AG08395 (cell line): ENCODE measurements at regions not wholly inside any gene's neighbourhood (a gene's known extent, or its start where the extent isn't known, plus 50 kb on each side); places are given as distances from the start of the nearest gene placed in this dataset.

Experiments used
- DNase-seq: peaks from one replicate; pipeline ENCODE4 v3.0.0; 2012; ENCODE audit warnings: mixed read lengths, low spot score

- DNase-seq: no peak
Observed at GRCh38 chr7:131897790-131898165, 341.4 kb upstream of the PODXL start.

- peak; percentile 70 for DNase-seq
Observed at GRCh38 chr7:131897016-131897789, 340.8 kb upstream of the PODXL start.

- no peak for DNase-seq
Observed at GRCh38 chr7:131896165-131896863, 339.9 kb upstream of the PODXL start.

- DNase-seq: peak; percentile 87
Observed at GRCh38 chr7:131895541-131896164, 339.2 kb upstream of the PODXL start.

- peak; percentile 18 for DNase-seq
Observed at GRCh38 chr7:131893631-131894340, 337.4 kb upstream of the PODXL start.

GRCh38 chr7:131890176-131890575 is 333.7 kb upstream of the PODXL start:
- DNase-seq: no peak

- no peak for DNase-seq
Observed at GRCh38 chr7:131889572-131890150, 333.2 kb upstream of the PODXL start.

GRCh38 chr7:131883769-131884168 is 327.3 kb upstream of the PODXL start:
- DNase-seq: no peak

GRCh38 chr7:131883196-131883595 is 326.8 kb upstream of the PODXL start:
- DNase-seq: no peak

- no peak for DNase-seq
Observed at GRCh38 chr7:131882321-131882720, 325.9 kb upstream of the PODXL start.

GRCh38 chr7:131880078-131880477 is 323.6 kb upstream of the PODXL start:
- no peak for DNase-seq

- no peak for DNase-seq
Observed at GRCh38 chr7:131879424-131879823, 323.0 kb upstream of the PODXL start.

- DNase-seq: no peak
Observed at GRCh38 chr7:131878777-131879176, 322.3 kb upstream of the PODXL start.

GRCh38 chr7:131873581-131873980 is 317.2 kb upstream of the PODXL start:
- no peak for DNase-seq

- DNase-seq: no peak
Observed at GRCh38 chr7:131869986-131870385, 313.6 kb upstream of the PODXL start.

GRCh38 chr7:131869169-131869844 is 312.9 kb upstream of the PODXL start:
- DNase-seq: no peak

GRCh38 chr7:131867461-131867860 is 311.0 kb upstream of the PODXL start:
- no peak for DNase-seq

- DNase-seq: no peak
Observed at GRCh38 chr7:131865911-131866310, 309.5 kb upstream of the PODXL start.

GRCh38 chr7:131861620-131862346 is 305.4 kb upstream of the PODXL start:
- peak; percentile 18 for DNase-seq

GRCh38 chr7:131859147-131859821 is 302.9 kb upstream of the PODXL start:
- DNase-seq: peak; percentile 91
